ENCODE measurements at regions not wholly inside any gene's neighbourhood (a gene's known extent, or its start where the extent isn't known, plus 50 kb on each side); places are given as distances from the start of the nearest gene placed in this dataset.

DNA sequence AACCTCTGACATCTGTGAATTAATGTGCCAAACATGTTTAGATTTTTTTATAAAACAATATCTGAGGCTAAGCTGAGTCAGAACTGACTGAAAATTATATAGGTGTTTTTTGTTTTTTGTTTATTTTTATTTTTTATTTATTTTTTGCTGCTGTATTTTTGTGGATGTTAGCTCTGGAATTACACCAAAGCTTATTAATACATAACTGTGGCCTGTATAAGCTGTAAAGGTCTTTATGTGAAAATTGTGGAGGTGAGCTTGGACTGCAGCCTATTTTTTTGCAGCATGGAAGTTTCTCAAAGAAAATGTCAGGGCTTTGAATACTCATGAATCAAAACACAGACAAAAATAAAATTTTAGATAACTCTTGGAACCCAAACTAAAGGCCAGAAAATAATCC lies 199.8 kb downstream of the CHRM3 start:
- TF ChIP-seq CTCF (IDR thresholded peaks at IDR 0.05) (no peak), POLR2A (IDR thresholded peaks at IDR 0.05) (no peak)
